ENCODE measurements at regions not wholly inside any gene's neighbourhood (a gene's known extent, or its start where the extent isn't known, plus 50 kb on each side); places are given as distances from the start of the nearest gene placed in this dataset.

DNA sequence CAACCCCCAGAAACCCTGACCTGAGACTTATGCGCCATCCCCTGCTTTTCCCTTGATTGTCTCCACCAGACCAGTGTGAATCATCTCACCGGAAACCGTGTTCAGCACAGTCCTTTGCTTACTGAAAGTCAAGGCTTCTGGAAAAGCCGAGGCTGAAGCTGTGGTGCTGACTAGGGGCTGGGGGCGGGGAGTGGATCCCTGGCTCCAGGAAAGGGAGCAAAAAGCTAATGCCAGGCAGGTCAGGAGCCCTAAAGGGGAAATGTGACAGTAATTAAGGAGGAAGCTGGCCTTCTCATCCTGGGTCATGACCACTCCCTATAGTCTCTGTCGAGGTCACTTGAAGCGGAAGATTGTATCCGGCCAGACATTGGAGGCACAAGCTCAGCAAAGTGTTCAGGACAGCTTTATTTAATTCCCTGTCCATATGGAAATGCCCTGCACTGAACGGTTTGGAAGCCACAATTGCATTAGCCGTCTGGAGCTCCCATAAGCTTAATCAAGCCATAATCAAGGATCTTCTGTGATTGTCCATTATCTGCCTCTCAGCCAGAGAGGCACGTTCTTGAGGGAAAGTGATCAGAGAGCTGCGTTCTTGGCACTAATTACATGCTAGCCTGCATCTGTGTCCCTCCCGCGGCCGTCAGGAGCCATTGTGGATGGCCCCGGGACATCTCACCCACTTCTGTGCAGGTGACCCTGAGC lies 403.6 kb downstream of the RRAGC start:
- no peak for DNase-seq (ENCODE audit: low read depth)

DNA sequence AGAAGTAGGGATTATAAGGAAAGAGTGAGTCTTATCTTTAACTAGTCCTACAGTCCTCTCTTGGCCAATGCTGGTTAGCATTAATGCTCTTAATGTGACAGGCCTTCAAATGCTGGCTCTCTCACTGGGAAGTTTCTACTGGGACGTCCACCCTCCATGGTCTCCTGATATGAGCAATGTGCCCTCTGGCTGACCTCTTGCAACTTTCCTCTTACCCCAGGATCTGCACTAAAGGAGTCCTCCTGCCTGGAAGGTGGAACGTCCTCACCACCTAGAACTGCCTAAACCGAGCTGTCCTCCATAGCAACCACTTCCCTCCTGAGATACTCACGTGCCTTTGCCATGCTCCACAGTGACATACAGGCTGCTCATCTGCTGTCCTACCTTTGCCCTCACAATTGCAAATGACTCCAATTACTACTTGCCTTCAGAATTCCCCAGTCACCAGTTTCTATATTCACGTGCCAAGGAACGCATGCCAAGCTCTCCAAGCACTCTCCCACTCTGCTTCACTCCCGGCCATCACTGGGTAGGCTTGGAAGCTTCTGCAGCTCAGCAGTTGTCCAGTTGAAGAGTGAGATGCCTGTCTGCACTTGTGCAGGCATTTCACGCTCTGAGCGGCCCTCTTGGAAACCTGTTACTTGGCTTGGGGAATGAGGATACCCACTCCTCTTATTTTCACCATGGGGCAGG lies 404.7 kb downstream of the RRAGC start:
- DNase-seq (ENCODE audit: low read depth): no peak

DNA sequence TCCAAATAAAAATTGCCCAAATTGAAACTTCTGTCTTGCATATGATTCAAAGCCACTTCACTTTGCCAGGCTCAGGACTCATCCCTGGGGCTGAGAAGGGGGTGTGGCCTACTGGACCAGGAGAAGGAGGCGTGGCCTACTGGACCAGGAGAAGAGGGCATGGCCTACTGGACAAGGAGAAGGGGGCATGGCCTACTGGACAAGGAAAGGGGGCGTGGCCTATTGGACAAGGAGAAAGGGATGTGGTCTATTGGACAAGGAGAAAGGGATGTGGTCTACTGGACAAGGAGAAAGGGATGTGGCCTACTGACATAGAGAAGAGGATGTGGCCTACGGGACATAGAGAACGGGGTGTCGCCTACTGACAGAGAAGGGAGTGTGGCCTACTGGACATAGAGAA lies 405.3 kb downstream of the RRAGC start:
- no peak for DNase-seq (ENCODE audit: low read depth)

DNA sequence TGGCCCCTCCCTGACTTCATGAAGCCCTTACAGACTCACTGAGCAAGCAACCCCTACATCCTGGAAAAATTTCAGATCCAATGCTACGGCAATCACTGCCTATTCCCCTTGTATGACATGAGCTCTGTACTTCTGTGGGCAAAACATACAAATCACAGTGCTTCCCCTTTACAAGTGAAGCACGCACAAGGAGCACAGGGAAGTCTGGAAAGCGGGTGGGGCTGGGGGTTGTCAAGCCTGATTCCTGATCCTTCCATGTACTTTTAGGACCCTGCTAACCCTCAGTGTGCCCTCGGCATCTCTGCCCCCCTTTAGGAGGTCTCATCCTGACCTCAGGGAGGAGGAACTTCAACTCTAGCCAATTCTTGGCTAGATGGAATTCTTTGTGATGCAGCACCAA lies 405.7 kb upstream of the POU3F1 start:
- DNase-seq (ENCODE audit: low read depth): no peak

DNA sequence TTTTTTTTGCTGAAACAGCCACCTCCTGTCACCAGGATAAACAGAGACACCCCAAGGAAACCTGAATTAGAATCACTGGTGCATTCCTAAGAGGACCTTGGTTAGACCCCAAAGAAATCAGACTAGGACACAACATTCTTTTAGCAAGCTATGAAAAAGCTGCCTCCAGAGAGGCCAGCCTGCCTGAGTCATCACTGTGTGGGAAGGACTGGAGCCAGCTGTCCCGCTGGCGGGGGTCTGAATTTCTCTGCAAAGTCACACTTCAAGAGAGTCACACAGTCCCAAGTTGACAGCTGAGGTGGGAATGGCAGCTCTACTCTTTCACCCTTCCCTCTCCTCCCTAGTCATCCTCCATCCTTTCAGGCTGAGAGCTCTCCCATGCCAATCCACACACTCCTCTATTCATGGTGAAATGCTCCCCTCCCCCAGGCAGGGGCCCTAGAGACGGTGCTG lies 405.0 kb upstream of the POU3F1 start:
- no peak for DNase-seq (ENCODE audit: low read depth)

DNA sequence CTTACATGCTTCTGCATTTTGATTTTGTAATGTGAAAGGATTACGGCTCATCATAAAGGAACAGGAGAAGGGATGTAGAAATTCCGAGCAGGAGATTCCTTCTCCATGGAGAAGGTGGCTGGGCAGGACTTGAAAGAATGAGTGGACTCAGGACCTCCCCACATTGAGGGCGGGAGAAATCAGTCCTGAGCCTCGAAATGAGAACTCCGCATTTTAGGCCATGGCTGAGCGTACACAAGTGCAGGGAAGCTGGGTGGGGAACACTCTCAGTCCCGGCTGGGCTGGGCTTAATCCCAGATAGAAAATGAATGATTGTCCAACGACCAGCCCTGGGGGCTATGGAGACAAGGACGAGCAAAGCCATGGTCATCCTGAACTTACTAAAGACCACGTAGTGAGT lies 402.3 kb upstream of the POU3F1 start:
- no peak for DNase-seq (ENCODE audit: low read depth)

DNA sequence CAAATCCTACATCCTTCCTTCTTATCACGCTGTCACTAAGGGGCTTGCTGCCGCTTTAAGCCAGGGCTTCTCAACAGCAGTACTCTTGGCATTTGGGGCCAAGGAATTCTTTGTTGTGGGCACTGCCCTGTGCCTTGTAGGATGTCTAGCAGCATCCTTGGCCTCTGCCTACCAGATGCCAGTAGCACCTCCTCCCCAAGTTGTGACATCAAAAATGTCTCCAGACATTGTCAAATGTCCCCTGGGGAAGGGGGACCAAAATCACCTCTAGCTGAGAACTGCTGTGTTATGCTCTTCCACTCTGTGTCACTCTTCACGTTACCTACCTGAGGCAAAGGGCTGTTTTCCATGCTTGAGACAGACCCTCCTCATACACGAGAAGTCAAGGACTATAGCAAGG lies 400.3 kb upstream of the POU3F1 start:
- no peak for DNase-seq (ENCODE audit: low read depth)

DNA sequence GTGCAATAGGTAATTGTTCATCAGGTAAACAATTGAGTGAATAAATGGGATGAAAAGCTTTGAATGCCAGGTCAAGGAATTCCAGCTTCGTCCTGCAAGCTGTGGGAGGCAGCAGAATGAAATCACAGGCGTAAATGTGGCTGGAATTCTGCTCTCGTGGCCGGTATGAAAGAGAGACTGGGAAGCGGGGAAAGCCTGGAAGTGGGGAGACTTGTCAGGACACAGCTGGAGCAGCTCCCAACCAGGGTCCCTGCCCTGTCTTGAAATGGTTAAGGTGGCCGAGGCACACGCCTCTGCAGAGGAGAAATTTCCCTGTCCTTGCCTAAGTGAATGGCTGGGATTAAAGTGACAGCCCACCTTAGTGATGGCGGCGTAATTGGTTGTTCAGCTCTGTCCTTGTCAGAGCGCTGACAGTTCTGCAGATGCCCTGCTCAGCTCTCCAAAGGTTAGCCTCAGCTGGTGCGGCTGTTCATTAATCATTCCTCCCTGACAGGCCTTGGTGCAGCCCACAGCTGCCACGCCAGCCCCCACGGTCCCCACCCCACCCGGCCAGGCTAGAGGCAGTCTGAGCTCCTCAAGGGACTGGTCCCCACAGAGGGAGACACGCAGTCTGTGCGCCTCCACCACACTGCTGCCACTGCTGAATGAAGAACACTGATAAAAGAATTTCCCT lies 398.3 kb upstream of the POU3F1 start:
- DNase-seq (ENCODE audit: low read depth): no peak

DNA sequence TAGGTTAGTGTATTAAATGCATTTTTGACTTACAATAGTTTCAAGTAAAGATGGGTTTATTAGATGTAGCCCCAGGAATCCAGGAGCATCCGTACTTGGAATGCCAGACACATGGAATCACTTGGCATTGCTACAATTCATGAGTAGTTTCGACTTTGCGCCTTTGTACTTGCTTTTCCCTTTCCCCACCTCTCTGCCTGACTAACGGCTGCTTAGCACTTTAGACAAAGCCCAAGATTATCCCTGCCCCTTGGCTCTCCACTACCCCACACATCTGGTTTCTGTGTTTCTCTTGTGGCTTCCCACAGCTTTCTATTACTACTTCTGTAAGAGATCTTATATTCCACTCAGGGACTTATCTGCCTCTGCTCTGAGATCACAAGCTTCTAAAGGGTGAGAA lies 397.7 kb upstream of the POU3F1 start:
- DNase-seq (ENCODE audit: low read depth): peak; percentile 3

DNA sequence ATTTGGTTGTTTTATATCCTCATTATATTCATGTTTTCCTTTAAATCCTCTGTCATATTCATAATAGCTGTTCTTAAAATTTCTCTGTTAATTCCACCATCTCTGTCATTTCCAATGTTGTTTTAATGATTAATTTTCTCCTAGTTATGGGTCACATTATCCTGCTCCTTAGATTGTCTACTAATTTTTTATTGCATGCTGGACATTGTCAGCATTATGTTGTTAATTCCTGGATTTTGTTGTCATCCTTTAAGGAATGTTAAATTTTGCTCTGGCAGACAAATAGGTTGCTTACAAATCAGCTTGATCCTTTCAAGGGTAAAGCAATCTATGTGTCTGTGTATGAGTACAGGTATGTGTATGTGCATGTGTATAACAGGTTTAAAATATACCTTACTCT lies 393.8 kb upstream of the POU3F1 start:
- DNase-seq (ENCODE audit: low read depth): no peak

DNA sequence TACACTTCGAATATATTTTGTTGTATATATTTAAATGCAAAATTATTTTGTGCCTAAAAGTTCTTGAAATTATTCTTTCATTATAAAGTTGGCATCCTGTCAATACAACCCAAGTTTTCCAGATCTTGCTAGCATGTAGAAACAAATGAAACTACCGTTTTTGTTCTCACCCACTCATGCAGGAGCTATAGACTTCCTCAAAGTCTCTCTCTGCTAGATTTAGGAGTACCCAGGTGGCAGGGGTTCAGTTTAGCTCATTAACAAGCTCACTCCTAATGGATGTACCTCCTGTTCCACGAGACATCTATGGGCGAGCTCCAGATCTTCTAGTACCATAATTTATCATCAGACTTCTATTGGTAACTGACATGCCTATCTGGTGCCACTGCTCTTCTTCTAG lies 390.2 kb upstream of the POU3F1 start:
- DNase-seq (ENCODE audit: low read depth): no peak

DNA sequence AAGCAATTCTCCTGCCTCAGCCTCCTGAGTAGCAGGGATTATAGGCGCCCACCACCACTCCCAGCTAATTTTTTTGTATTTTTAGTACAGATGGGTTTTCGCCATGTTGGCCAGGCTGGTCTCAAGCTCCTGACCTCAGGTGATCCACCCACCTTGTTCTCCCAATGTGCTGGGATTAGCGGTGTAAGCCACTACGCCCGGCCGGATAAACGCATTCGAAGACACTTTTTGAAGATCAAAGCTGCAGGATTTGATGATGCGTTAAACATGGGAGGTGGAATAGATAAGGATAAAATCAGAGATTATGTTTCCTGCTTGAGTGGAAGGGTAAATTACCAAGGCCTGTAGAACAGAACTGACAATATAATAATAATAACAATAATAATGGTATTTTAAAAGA lies 389.4 kb upstream of the POU3F1 start:
- no peak for DNase-seq (ENCODE audit: low read depth)

DNA sequence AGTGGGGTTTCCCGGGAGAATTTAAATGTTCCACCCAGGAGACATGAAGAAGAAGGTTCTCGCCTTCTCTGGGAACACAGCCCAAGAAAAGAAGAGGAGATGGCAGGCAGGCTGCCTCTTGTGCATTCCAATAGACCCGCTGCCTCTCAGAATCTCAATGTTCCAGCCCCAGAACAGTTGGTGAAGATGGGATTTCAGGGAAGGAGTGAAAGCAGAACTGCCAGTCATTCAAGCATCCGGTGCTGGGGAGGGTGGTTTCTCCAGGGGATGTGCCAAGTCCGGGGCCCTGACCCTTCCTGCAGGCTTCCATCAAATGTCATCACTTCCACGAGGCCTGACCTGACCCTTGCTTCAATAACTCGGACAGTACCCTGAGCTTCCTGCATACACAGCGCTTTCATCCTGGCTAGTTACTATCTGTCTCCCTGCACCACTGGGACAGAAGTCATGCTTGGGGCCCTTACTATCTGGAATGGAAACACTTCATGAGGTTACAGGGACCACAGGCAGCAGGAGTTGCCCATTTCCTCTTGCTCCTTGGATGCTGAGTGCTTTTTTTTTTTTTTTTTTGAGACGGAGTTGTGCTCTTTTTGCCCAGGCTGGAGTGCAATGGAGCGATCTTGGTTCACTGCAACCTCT lies 386.6 kb upstream of the POU3F1 start:
- no peak for DNase-seq (ENCODE audit: low read depth)

DNA sequence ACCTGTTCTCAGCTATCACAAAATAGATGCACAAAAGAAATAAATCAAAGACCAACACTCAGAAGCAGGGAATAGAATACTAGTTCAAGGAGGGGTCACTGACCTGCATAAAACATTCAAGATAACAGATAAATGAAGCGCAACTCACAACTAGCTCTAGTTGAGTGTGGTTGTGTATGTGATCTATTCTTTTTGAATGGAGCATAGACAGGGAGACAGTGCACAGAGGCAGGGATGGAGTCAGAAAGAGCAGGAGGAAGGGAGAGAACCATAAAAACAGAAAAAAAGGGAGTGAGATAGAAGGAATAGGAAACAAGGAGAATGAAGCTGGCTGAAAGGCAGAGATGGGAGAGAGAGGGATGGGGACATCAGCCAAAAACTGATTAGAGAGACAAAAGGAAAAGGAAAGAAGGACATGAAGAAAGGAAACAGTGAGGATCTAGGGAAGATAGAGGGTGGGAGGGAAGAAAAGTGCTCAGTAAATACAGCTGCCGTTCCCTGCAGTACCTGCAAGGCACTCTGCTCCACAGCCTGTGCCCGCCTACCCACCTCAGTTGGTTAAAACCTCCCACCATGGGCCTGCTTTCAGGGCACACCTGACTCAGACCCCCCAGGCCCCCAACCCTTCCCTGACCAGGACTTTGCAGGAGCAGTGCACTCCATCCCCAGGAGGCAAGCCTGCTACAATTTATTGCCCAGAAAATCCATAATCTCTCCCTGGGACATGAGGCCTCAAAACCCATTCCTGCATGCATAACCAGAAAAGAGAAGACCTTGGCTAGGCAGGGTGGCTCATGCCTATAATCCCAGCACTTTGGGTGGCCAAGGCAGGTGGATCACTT lies 385.2 kb upstream of the POU3F1 start:
- no peak for DNase-seq (ENCODE audit: low read depth)

DNA sequence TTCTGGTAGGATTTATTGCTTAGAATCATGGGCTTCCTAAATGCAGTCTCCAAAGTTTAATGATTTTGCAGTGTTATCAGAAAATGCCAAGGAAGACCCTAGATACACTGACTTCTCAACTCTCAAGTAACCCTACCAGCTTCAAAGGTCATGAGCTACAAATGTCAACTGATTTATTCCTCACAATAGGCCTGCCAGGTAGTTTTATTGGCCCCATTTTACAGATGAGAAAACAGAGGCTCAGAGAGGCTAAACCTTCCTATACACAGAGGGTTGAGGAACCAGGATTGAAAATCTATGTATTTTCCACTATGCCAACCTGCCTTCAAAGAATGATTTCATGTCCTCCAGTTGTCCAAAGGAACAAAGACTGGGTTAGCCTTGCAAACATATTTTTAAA lies 384.4 kb upstream of the POU3F1 start:
- no peak for DNase-seq (ENCODE audit: low read depth)

DNA sequence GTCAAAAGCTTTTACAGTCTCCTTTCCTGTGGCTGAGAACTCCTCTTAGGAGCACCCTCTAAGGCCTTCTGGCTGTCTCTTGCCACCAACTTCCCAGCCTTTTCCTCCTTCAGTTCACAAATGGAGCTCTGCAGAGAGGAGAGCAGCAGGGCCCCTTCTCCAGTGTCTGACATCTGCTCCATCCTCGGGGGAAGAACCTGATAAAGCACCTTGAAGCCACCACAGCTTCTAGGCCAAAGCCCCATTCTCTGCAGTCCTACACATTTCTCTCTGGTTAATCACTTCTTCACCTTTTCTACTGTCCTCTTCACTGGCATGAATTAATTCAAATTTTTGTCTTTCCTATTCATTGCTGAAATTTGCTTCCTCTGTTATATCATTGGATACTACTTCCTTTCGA lies 378.1 kb upstream of the POU3F1 start:
- DNase-seq (ENCODE audit: low read depth): no peak

DNA sequence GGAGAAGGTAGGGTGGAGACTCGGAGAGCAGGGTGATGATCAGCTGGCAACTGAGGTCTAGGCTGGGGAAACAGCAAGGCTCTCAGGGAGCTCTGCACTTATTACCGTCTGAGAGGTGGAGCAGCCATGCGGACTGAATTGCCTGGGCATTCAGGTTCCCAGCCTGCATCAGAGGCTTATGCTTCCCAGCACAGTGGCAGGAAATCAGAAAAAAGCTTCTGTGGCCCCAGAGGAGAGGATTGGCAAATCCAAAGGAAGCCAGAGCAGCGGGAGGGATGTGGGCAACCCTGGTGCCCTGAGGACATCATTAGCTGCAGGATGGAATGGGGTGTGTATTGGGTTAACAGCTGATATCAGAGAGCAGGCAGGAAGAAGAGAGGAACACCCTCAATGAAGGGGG lies 374.1 kb upstream of the POU3F1 start:
- DNase-seq (ENCODE audit: low read depth): no peak

DNA sequence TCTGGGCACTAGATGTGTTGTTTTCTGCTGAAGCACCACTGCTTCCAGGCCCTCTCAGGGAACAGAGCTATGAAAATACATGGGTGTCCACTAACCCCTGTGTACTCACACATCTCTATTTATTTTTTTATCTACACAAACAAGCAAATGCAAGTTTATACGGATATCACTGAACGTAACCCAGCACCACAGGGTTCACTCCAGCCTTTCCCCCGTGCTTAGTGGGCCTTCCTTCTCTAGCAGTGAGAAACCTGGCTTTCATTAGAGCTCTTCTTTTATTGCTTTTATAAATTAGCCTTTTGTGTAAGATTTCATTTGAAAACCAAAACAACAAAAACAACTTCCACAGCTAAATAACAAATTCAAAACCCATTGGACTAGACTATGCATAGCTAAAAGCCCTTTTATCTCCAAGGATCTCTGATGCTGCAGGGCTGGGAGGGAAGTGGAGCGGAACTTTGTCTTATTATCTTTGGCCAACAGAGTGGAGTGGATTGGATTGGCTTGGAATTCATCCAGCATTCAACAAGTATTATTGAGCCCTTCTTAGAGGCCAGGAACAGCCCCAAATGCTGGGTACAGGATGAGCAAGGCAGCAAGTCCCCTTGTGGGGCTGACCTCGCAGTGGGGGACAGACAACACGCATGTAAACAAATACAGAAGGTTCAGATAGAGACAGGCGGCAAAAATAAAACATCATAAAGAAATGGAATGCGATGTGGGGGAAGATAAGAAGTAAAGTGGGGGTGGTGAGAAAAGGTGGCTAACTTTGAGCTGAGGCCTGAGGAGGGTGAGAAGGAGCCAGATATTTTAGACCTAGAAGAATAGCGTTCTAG lies 371.8 kb upstream of the POU3F1 start:
- DNase-seq (ENCODE audit: low read depth): no peak

DNA sequence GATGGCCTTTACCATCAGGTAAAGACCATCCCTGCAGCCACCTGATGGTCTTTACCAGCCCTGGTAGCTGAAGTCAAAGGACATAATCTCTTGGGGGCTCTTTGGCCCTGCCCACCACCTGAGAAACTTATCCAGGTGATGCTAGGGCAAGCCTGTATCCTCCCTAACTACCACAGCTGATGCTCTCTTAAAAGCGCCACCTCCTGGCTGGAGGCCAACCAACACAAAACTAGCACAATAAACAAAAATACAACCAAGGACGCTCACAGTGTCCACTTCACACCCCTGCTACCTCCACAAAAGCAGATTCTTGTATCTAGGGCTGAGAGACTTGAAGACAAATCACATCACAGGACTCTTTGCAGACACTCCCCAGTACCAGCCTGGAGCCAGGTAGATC lies 357.1 kb upstream of the POU3F1 start:
- no peak for DNase-seq (ENCODE audit: low read depth)

DNA sequence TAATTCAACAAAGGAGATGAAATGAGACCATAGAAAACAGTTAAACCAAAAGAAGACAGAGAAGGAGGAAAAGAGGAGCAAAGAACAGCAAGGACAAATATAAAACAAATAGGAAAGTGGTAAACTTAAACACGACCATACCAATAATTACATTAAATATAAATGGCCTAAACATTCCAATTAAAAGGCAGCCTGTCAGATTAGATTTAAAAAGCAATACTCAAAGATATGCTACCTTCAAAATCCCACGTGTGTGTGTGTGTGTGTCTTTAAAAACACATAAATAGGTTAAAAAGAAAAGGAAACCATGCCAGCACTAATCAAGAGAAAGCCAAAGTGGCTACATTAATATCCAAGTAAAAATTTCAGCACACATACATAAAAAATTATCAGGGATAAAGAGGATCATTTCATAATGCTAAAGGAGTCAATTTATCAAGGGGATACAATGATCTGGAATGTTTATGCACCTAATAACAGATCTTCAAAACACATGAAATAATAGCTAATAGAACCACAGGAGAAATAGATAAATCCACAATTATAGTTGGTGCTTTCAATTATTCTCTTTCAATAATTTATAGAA lies 355.7 kb upstream of the POU3F1 start:
- DNase-seq (ENCODE audit: low read depth): no peak

DNA sequence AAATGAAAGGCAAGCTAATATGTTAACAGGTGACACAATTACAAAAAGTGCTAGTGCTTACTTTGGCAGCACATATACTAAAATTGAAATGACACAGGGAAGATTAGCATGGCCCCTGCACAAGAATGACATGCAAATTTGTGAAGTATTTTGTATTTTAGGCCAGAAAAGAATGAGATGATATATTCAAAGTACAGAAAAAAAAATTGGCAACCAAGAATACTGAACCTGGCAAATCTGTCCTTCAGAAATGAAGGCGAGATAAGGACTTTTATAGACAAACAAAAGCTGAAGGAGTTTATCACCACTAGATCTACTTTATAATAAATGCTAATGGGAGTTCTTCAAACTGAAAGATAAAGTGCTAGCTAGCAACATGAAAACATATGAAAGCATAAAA lies 350.0 kb upstream of the POU3F1 start:
- no peak for DNase-seq (ENCODE audit: low read depth)

All from GM04504 (cell line).